GM18519 (cell line): ENCODE measurements at regions not wholly inside any gene's neighbourhood (a gene's known extent, or its start where the extent isn't known, plus 50 kb on each side); places are given as distances from the start of the nearest gene placed in this dataset.

Source experiments
- ATAC-seq: cut with Tn5 transposase; IDR thresholded peaks from one replicate; pipeline ENCODE4 v1.9.1; 2021; ENCODE audit warnings: mild to moderate bottlenecking, moderate library complexity; ENCODE audit not compliant: unreplicated experiment, low FRiP score

GRCh38 chr18:40016405-40016804 lies 1938.6 kb upstream of the PIK3C3 start:
- ATAC-seq: no peak

GRCh38 chr18:40013001-40013609 lies 1941.9 kb upstream of the PIK3C3 start:
- ATAC-seq: no peak

GRCh38 chr18:40011201-40011600 lies 1943.8 kb upstream of the PIK3C3 start:
- ATAC-seq: no peak

GRCh38 chr18:40006634-40007033 lies 1948.4 kb upstream of the PIK3C3 start:
- no peak for ATAC-seq

GRCh38 chr18:40004246-40004645 lies 1950.8 kb upstream of the PIK3C3 start:
- no peak for ATAC-seq

GRCh38 chr18:39998317-39998716 lies 1956.7 kb upstream of the PIK3C3 start:
- no peak for ATAC-seq

GRCh38 chr18:39994498-39994897 lies 1960.5 kb upstream of the PIK3C3 start:
- ATAC-seq: no peak

GRCh38 chr18:39991696-39992265 lies 1963.3 kb upstream of the PIK3C3 start:
- ATAC-seq: no peak

GRCh38 chr18:39990540-39990939 lies 1964.5 kb upstream of the PIK3C3 start:
- no peak for ATAC-seq

GRCh38 chr18:39976771-39977170 lies 1978.3 kb upstream of the PIK3C3 start:
- no peak for ATAC-seq

- no peak for ATAC-seq
These were observed 1982.5 kb upstream of the PIK3C3 start for GRCh38 chr18:39972521-39972920.

GRCh38 chr18:39969803-39970494 lies 1985.1 kb upstream of the PIK3C3 start:
- ATAC-seq: no peak

- no peak for ATAC-seq
These were observed 1988.8 kb upstream of the PIK3C3 start for GRCh38 chr18:39966275-39966674.

GRCh38 chr18:39962546-39962945 lies 1992.5 kb upstream of the PIK3C3 start:
- no peak for ATAC-seq

GRCh38 chr18:39960550-39960949 lies 1994.5 kb upstream of the PIK3C3 start:
- ATAC-seq: no peak

- no peak for ATAC-seq
These were observed 1995.2 kb upstream of the PIK3C3 start for GRCh38 chr18:39959839-39960238.

GRCh38 chr18:39958876-39959275 lies 1996.2 kb upstream of the PIK3C3 start:
- ATAC-seq: no peak

- no peak for ATAC-seq
These were observed 2002.2 kb upstream of the PIK3C3 start for GRCh38 chr18:39952816-39953215.

- ATAC-seq: no peak
These were observed 2003.8 kb upstream of the PIK3C3 start for GRCh38 chr18:39951142-39951720.

- ATAC-seq: no peak
These were observed 2008.4 kb upstream of the PIK3C3 start for GRCh38 chr18:39946623-39947061.

GRCh38 chr18:39945076-39945475 lies 2010.0 kb upstream of the PIK3C3 start:
- no peak for ATAC-seq

- ATAC-seq: no peak
These were observed 2012.3 kb upstream of the PIK3C3 start for GRCh38 chr18:39942702-39943101.
